HepG2 (cell line): ENCODE measurements at regions not wholly inside any gene's neighbourhood (a gene's known extent, or its start where the extent isn't known, plus 50 kb on each side); places are given as distances from the start of the nearest gene placed in this dataset.

ENCODE experiments used
- ATAC-seq: fragments of 200-7000 bp; cut with Tn5 transposase; 3 replicates; pipeline ENCODE4 v1.9.1; 2020; ENCODE audit warnings: mild to moderate bottlenecking, moderate library complexity
- BruUV-seq: library from RNA; stranded (reverse); fragments of 400-500 nt; replicated peaks from 2 replicates; lab custom pipeline; 2021; lab: Mats Ljungman, UMichigan
- CTCF ChIA-PET: fragments of 300-600 bp; formaldehyde crosslinking; extraction: SDS; loops from one replicate; lab custom pipeline; 2021; ENCODE audit warnings: low total read pairs, inconsistent platforms, low intra/inter-chr PET ratio; lab: Yijun Ruan, JAX
- POLR2A ChIA-PET: fragments of 350-600 bp; sonication (Branson Sonifier 250); formaldehyde crosslinking; loops from one replicate; lab custom pipeline; 2020; ENCODE audit warnings: antibody characterized with exemption, inconsistent platforms; lab: Yijun Ruan, JAX
- DNase-seq: peaks from one replicate; pipeline ENCODE4 v3.0.0-alpha.2; 2015; ENCODE audit warnings: low spot score
- FAIRE-seq: peaks from 3 replicates; lab custom pipeline; 2011; peaks lifted over from hg19 to GRCh38; lab: Jason Lieb, UNC
- H2AFZ ChIP-seq: one replicate; pipeline ENCODE4 v1.6.1; 2011; ENCODE audit warnings: low read length, inconsistent platforms
- H3K27ac ChIP-seq: fragments of 300-600 bp; 3 replicates; pipeline ENCODE4 v1.8.0; 2011; ENCODE audit warnings: mixed run types, mild to moderate bottlenecking, mixed read lengths, low read length, inconsistent platforms; ENCODE audit not compliant: insufficient read depth; ENCODE audit errors: extremely low read length
- H3K27me3 ChIP-seq, 2 experiments: fragments of 200-600 bp in 1 of 2; 2 replicates in 1 of 2; 3 replicates in 1 of 2; pipeline versions ENCODE4 v1.6.0 to v1.8.0; 2011; ENCODE audit warnings: low read length in 2 of 2, mild to moderate bottlenecking in 2 of 2, moderate library complexity in 2 of 2, inconsistent platforms in 1 of 2; ENCODE audit not compliant: insufficient read depth in 2 of 2, control insufficient read depth in 1 of 2
- H3K36me3 ChIP-seq, 2 experiments: fragments of 200-600 bp in 1 of 2; replicated peaks in 1 of 2; 2 replicates in 1 of 2; 3 replicates in 1 of 2; pipeline versions ENCODE4 v1.5.1 to v1.8.0; 2011; ENCODE audit warnings: low read length in 2 of 2, inconsistent platforms in 1 of 2; ENCODE audit not compliant: insufficient read depth in 2 of 2, control insufficient read depth in 1 of 2
- H3K4me1 ChIP-seq: 2 replicates; pipeline ENCODE4 v1.5.1; 2012; ENCODE audit warnings: low read length, inconsistent platforms; ENCODE audit not compliant: insufficient read depth
- H3K4me2 ChIP-seq: 2 replicates; pipeline ENCODE4 v1.6.0; 2011; ENCODE audit warnings: low read depth, low read length, inconsistent platforms
- H3K4me3 ChIP-seq, 3 experiments: fragments of 200-600 bp in 1 of 3; sonication (generic), shearing (Covaris generic) in 1 of 3; replicated peaks in 1 of 3; 2 replicates each; pipeline ENCODE4 v1.5.1; 2011 to 2016; ENCODE audit warnings: low read length in 3 of 3, inconsistent platforms in 2 of 3, low read depth in 2 of 3, mild to moderate bottlenecking in 2 of 3, control low read depth in 1 of 3, mixed read lengths in 1 of 3; ENCODE audit not compliant: insufficient read depth in 1 of 3
- H3K79me2 ChIP-seq: one replicate; pipeline ENCODE4 v1.6.1; 2011; ENCODE audit warnings: low read length, inconsistent platforms; ENCODE audit not compliant: insufficient read depth
- H3K9ac ChIP-seq: 2 replicates; pipeline ENCODE4 v1.6.0; 2011; ENCODE audit warnings: mild to moderate bottlenecking, low read depth, low read length, inconsistent platforms; ENCODE audit not compliant: insufficient read depth
- H3K9me3 ChIP-seq: 2 replicates; pipeline ENCODE4 v1.5.1; 2012; ENCODE audit warnings: mild to moderate bottlenecking, low read length
- H4K20me1 ChIP-seq: 2 replicates; pipeline ENCODE4 v1.6.0; 2011; ENCODE audit warnings: inconsistent platforms, mild to moderate bottlenecking, low read length, moderate library complexity; ENCODE audit not compliant: insufficient read depth
- ERF ChIP-seq: IDR thresholded peaks from 2 replicates; pipeline ENCODE4 v1.6.1; 2018; ENCODE audit warnings: missing biosample characterization, missing genetic modification reagents
- KDM5A ChIP-seq: fragments of 200-600 bp; sonication (generic); IDR thresholded peaks from 2 replicates; pipeline ENCODE4 v1.7.0; 2018; ENCODE audit warnings: antibody characterized with exemption, mild to moderate bottlenecking, low read length, borderline replicate concordance
- MAFF ChIP-seq: IDR thresholded peaks from 2 replicates; pipeline ENCODE4 v1.6.1; 2011; ENCODE audit warnings: low read depth, low read length, improper control_type of control experiment
- MAFK ChIP-seq, 2 experiments: IDR thresholded peaks in 1 of 2; conservative IDR thresholded peaks in 1 of 2; 2 replicates each; pipeline ENCODE4 v1.6.1; 2011; ENCODE audit warnings: improper control_type of control experiment in 2 of 2, low read length in 2 of 2
- NRL ChIP-seq: sonication (generic); formaldehyde crosslinking; IDR thresholded peaks from 2 replicates; pipeline ENCODE4 v1.5.0; 2020; ENCODE audit warnings: missing genetic modification reagents, mild to moderate bottlenecking, moderate library complexity, borderline replicate concordance
- PHF20 ChIP-seq: sonication (generic); formaldehyde crosslinking; IDR thresholded peaks from 2 replicates; pipeline ENCODE4 v1.5.0; 2020; ENCODE audit warnings: mild to moderate bottlenecking, missing genetic modification reagents
- RAD51 ChIP-seq: fragments of 450-650 bp; IDR thresholded peaks from 2 replicates; pipeline ENCODE4 v1.6.1; 2016; ENCODE audit warnings: borderline replicate concordance
- RBAK ChIP-seq: sonication (generic); formaldehyde crosslinking; IDR thresholded peaks from 2 replicates; pipeline ENCODE4 v1.5.1; 2020; ENCODE audit warnings: mild to moderate bottlenecking, missing genetic modification reagents
- ZBTB8A ChIP-seq: sonication (generic); formaldehyde crosslinking; IDR thresholded peaks from 2 replicates; pipeline ENCODE4 v1.4.0; 2020; ENCODE audit warnings: mild to moderate bottlenecking, low read depth, missing genetic modification reagents, borderline replicate concordance
- WGBS: methylation state at CpG from one replicate; pipeline ENCODE4 v1.1.6; 2017; ENCODE audit warnings: low lambda C conversion rate; 5-methylcytosine and 5-hydroxymethylcytosine counted together
- in situ Hi-C: cut with HindIII; loops from 2 replicates; pipeline ENCODE4 v1.10.0; 2017; ENCODE audit warnings: low pct_unique_long_range_greater_than_20kb; ENCODE audit not compliant: extremely low pct_ligation_motif_present
- intact Hi-C: fragments of 100-400 bp; cut with micrococcal nuclease; formaldehyde crosslinking; loops from one replicate; pipeline ENCODE4 v1.10.0; 2022; ENCODE audit not compliant: unreplicated experiment

- H3K9ac ChIP-seq = no peak overlapping the region
- WGBS = 100% methylated on average over 1 of the region's 2 CpGs
- in situ Hi-C loops = no loop called here
- no peak overlapping the region for H3K27ac ChIP-seq
- intact Hi-C loops = no loop called here
- no peaks in the 10 kb centered on the region for H3K36me3 ChIP-seq
- H3K27me3 ChIP-seq = peaks cover 0 to 1% of the 10 kb centered on the region in 2 experiments; a peak in 1 of 5 replicates
- ATAC-seq (no peak), FAIRE-seq (no peak), DNase-seq (no peak)
- ChIA-PET CTCF (no interaction called here), POLR2A (no interaction called here)
- no TSS peak for BruUV-seq
- no peak overlapping the region for H3K4me3 ChIP-seq
- no peak overlapping the region for H2AFZ ChIP-seq
- no peak overlapping the region for H3K4me2 ChIP-seq
- no peaks in the 10 kb centered on the region for H3K79me2 ChIP-seq
- H4K20me1 ChIP-seq = no peaks in the 10 kb centered on the region
- TF ChIP-seq ERF (CRISPR knock-in tag) = no peak
- TF ChIP-seq PHF20 (CRISPR knock-in tag) = no peak
- no peak for TF ChIP-seq ZBTB8A (CRISPR knock-in tag)
- TF ChIP-seq RAD51 = no peak
- TF ChIP-seq RBAK (CRISPR knock-in tag) = no peak
- TF ChIP-seq NRL (CRISPR knock-in tag) = no peak
- no peaks in the 10 kb centered on the region for H3K9me3 ChIP-seq
- H3K4me1 ChIP-seq = no peaks in the 10 kb centered on the region
Measured at GRCh38 chr1:87712261-87713010, 383.8 kb downstream of the LMO4 start.

- in situ Hi-C loops = no loop called here
- POLR2A ChIA-PET = no interaction called here
- Histone ChIP-seq H2AFZ (no peak overlapping the region), H3K27me3 (peaks cover 0 to 1% of the 10 kb centered on the region in 2 experiments; a peak in 1 of 5 replicates), H3K27ac (no peak overlapping the region), H3K4me2 (no peak overlapping the region), H3K9ac (no peak overlapping the region), H3K4me1 (peaks cover 12% of the 10 kb centered on the region), H3K36me3 (no peaks in the 10 kb centered on the region), H3K4me3 (no peak overlapping the region), H3K79me2 (no peaks in the 10 kb centered on the region), H3K9me3 (no peaks in the 10 kb centered on the region), H4K20me1 (no peaks in the 10 kb centered on the region)
- no TSS peak for BruUV-seq
- WGBS = 63% methylated on average over 2 of the region's 2 CpGs
- CTCF ChIA-PET = no interaction called here
- no peak for DNase-seq
- no peak for ATAC-seq
- TF ChIP-seq MAFK (conservative IDR thresholded peaks at IDR 0.05 in 1 of 2, IDR thresholded peaks at IDR 0.05 in 1 of 2; ENCODE audit: low read length in 2 of 2) (peak; percentile 49 to 64; a peak in 2 of 4 replicates), MAFF (peak; percentile 51; the same call in 1 of the 2 replicates), KDM5A (no peak)
- intact Hi-C loops = no loop called here
- no peak for FAIRE-seq
Measured at GRCh38 chr1:87714278-87714677, 385.6 kb downstream of the LMO4 start.
